Hippocampal formation (tissue), 2 donors: ENCODE measurements at regions not wholly inside any gene's neighbourhood (a gene's known extent, or its start where the extent isn't known, plus 50 kb on each side); places are given as distances from the start of the nearest gene placed in this dataset.
"Not testable (repeated sequence)": the region's sequence is repeated elsewhere in the genome, so short reads cannot be mapped to it uniquely, and the experiment has no call there.

Experiments
- DNase-seq, 2 donors: peaks; one replicate each; lab custom pipeline; 2025; lab: John Stamatoyannopoulos, UW

- DNase-seq: no peak
These were observed 1042.9 kb downstream of the GATA3 start for GRCh38 chr10:9097206-9097990.

- DNase-seq: no peak
These were observed 1043.5 kb downstream of the GATA3 start for GRCh38 chr10:9097991-9098306.

GRCh38 chr10:9102026-9102425, 1047.5 kb downstream of the GATA3 start:
- DNase-seq: no peak

- no peak for DNase-seq
These were observed 1048.8 kb downstream of the GATA3 start for GRCh38 chr10:9103301-9103700.

- no peak for DNase-seq
These were observed 1057.5 kb downstream of the GATA3 start for GRCh38 chr10:9111976-9112375.

GRCh38 chr10:9126728-9127127, 1072.2 kb downstream of the GATA3 start:
- no peak for DNase-seq

- DNase-seq: no peak
These were observed 1082.9 kb downstream of the GATA3 start for GRCh38 chr10:9137368-9137767.

GRCh38 chr10:9138829-9139228, 1084.3 kb downstream of the GATA3 start:
- DNase-seq: not testable (repeated sequence)

- DNase-seq: no peak
These were observed 1085.9 kb downstream of the GATA3 start for GRCh38 chr10:9140373-9140772.

GRCh38 chr10:9147475-9147874, 1093.0 kb downstream of the GATA3 start:
- no peak for DNase-seq

- no peak for DNase-seq
These were observed 1094.6 kb downstream of the GATA3 start for GRCh38 chr10:9149134-9149533.

- not testable (repeated sequence) for DNase-seq
These were observed 1098.6 kb downstream of the GATA3 start for GRCh38 chr10:9153057-9153456.

- DNase-seq: no peak
These were observed 1103.2 kb downstream of the GATA3 start for GRCh38 chr10:9157656-9158055.

- no peak for DNase-seq
These were observed 1104.2 kb downstream of the GATA3 start for GRCh38 chr10:9158675-9159074.

GRCh38 chr10:9160275-9160674, 1105.8 kb downstream of the GATA3 start:
- DNase-seq: no peak

- no peak for DNase-seq
These were observed 1109.2 kb downstream of the GATA3 start for GRCh38 chr10:9163699-9164098.

- no peak for DNase-seq
These were observed 1112.3 kb downstream of the GATA3 start for GRCh38 chr10:9166770-9167169.

GRCh38 chr10:9172276-9172675, 1117.8 kb downstream of the GATA3 start:
- no peak for DNase-seq

GRCh38 chr10:9175200-9175599, 1120.7 kb downstream of the GATA3 start:
- DNase-seq: no peak

- not testable (repeated sequence) for DNase-seq
These were observed 1128.9 kb downstream of the GATA3 start for GRCh38 chr10:9183197-9183880.

GRCh38 chr10:9188022-9188810, 1133.7 kb downstream of the GATA3 start:
- DNase-seq: no peak

- no peak for DNase-seq
These were observed 1135.0 kb downstream of the GATA3 start for GRCh38 chr10:9189448-9189847.

GRCh38 chr10:9193120-9193519, 1138.6 kb downstream of the GATA3 start:
- DNase-seq: no peak
